SU-DHL-6 (cell line): ENCODE measurements at regions not wholly inside any gene's neighbourhood (a gene's known extent, or its start where the extent isn't known, plus 50 kb on each side); places are given as distances from the start of the nearest gene placed in this dataset.

Experiments used
- H2AFZ ChIP-seq: fragments of 200-600 bp; sonication (generic); 2 replicates; pipeline ENCODE4 v1.6.1; 2014; ENCODE audit warnings: low read depth, mild to moderate bottlenecking, moderate library complexity, mixed read lengths, antibody characterized with exemption, low read length; ENCODE audit not compliant: severe bottlenecking
- H3F3A ChIP-seq: fragments of 200-600 bp; shearing (Covaris generic); 2 replicates; pipeline ENCODE4 v1.6.0; 2016; ENCODE audit warnings: antibody characterized with exemption, mild to moderate bottlenecking; ENCODE audit not compliant: insufficient read depth
- H3K27ac ChIP-seq: fragments of 200-600 bp; sonication (generic); 2 replicates; pipeline ENCODE4 v1.5.1; 2016; ENCODE audit warnings: low read depth, mild to moderate bottlenecking, low read length, moderate library complexity, mixed read lengths
- H3K27me3 ChIP-seq: fragments of 200-600 bp; sonication (generic), shearing (Covaris generic); 2 replicates; pipeline ENCODE4 v1.6.0; 2014; ENCODE audit warnings: mild to moderate bottlenecking, low read length
- H3K36me3 ChIP-seq: fragments of 200-600 bp; sonication (generic); 2 replicates; pipeline ENCODE4 v1.6.1; 2014; ENCODE audit warnings: mild to moderate bottlenecking, low read length, mixed read lengths
- H3K4me2 ChIP-seq: fragments of 300-600, 200-600 bp; shearing (Covaris generic), sonication (generic); 2 replicates; pipeline ENCODE4 v1.6.0; 2014; ENCODE audit warnings: low read length, low read depth, mild to moderate bottlenecking; ENCODE audit not compliant: poor library complexity, severe bottlenecking
- H3K4me3 ChIP-seq: fragments of 200-600 bp; sonication (generic); 2 replicates; pipeline ENCODE4 v1.5.1; 2014; ENCODE audit warnings: antibody characterized with exemption, low read length, mild to moderate bottlenecking, mixed read lengths; ENCODE audit not compliant: insufficient read depth, poor library complexity, severe bottlenecking
- H3K79me2 ChIP-seq: fragments of 200-600 bp; sonication (generic); 2 replicates; pipeline ENCODE4 v1.6.1; 2014; ENCODE audit warnings: mild to moderate bottlenecking, low read length, moderate library complexity; ENCODE audit not compliant: insufficient read depth
- H3K9ac ChIP-seq: fragments of 200-600 bp; sonication (generic); 2 replicates; pipeline ENCODE4 v1.7.0; 2014; ENCODE audit warnings: mild to moderate bottlenecking, low read length
- H3K9me2 ChIP-seq: fragments of 200-600 bp; sonication (generic); replicated peaks from 2 replicates; pipeline ENCODE4 v1.6.1; 2014; ENCODE audit warnings: low read length; ENCODE audit not compliant: insufficient read depth
- H3K9me3 ChIP-seq: fragments of 200-600 bp; sonication (generic); 2 replicates; pipeline ENCODE4 v1.6.1; 2014; ENCODE audit warnings: low read length, mixed read lengths; ENCODE audit not compliant: insufficient read depth
- H4K20me1 ChIP-seq: fragments of 200-600 bp; sonication (generic); 2 replicates; pipeline ENCODE4 v1.6.1; 2014; ENCODE audit warnings: low read depth, mild to moderate bottlenecking, antibody characterized with exemption, low read length, moderate library complexity, mixed read lengths
- CTCF ChIP-seq: fragments of 200-600 bp; sonication (generic); IDR thresholded peaks from one replicate; pipeline ENCODE4 v1.5.1; 2017; ENCODE audit warnings: antibody characterized with exemption, mild to moderate bottlenecking, low read length, moderate library complexity; ENCODE audit not compliant: insufficient read depth, poor library complexity, severe bottlenecking
- EZH2phosphoT487 ChIP-seq: fragments of 200-600 bp; sonication (generic), shearing (Covaris generic); conservative IDR thresholded peaks from 2 replicates; pipeline ENCODE4 v1.6.1; 2018; ENCODE audit warnings: mild to moderate bottlenecking, antibody characterized with exemption, low read length, moderate library complexity, mixed read lengths

GRCh38 chr6:81856872-81857271, 104.4 kb upstream of the TENT5A start:
- H4K20me1 ChIP-seq = no peaks in the 10 kb centered on the region
- no peaks in the 10 kb centered on the region for H3K79me2 ChIP-seq
- H3K27ac ChIP-seq = no peak overlapping the region
- no peaks in the 10 kb centered on the region for H3K27me3 ChIP-seq
- no peaks in the 10 kb centered on the region for H3K9me3 ChIP-seq
- no peak overlapping the region for H3K4me3 ChIP-seq
- H3K9ac ChIP-seq = no peak overlapping the region
- H3K4me2 ChIP-seq = no peak overlapping the region
- no peaks in the 10 kb centered on the region for H3K36me3 ChIP-seq
- no peaks in the 10 kb centered on the region for H3F3A ChIP-seq
- no peak overlapping the region for H2AFZ ChIP-seq
- H3K9me2 ChIP-seq = no peaks in the 10 kb centered on the region
- TF ChIP-seq EZH2phosphoT487 (no peak), CTCF (no peak)

GRCh38 chr6:81854474-81854873, 102.0 kb upstream of the TENT5A start:
- H3K4me3 ChIP-seq = no peak overlapping the region
- H3K79me2 ChIP-seq = no peaks in the 10 kb centered on the region
- TF ChIP-seq CTCF = no peak
- H3K36me3 ChIP-seq = no peaks in the 10 kb centered on the region
- H3K9me2 ChIP-seq = no peaks in the 10 kb centered on the region
- no peaks in the 10 kb centered on the region for H3F3A ChIP-seq
- H3K27ac ChIP-seq = no peak overlapping the region
- H3K4me2 ChIP-seq = no peak overlapping the region
- no peak overlapping the region for H3K9ac ChIP-seq
- H2AFZ ChIP-seq = no peak overlapping the region
- H3K9me3 ChIP-seq = no peaks in the 10 kb centered on the region
- no peaks in the 10 kb centered on the region for H4K20me1 ChIP-seq
- H3K27me3 ChIP-seq = no peaks in the 10 kb centered on the region

GRCh38 chr6:81853975-81854374, 101.5 kb upstream of the TENT5A start:
- Histone ChIP-seq H3F3A (no peaks in the 10 kb centered on the region), H3K4me2 (no peak overlapping the region), H3K4me3 (no peak overlapping the region), H3K79me2 (no peaks in the 10 kb centered on the region), H3K9ac (no peak overlapping the region), H3K36me3 (no peaks in the 10 kb centered on the region), H3K9me2 (no peaks in the 10 kb centered on the region), H4K20me1 (no peaks in the 10 kb centered on the region), H3K27ac (no peak overlapping the region), H2AFZ (no peak overlapping the region), H3K9me3 (no peaks in the 10 kb centered on the region), H3K27me3 (no peaks in the 10 kb centered on the region)
- TF ChIP-seq EZH2phosphoT487 = no peak
- no peak for TF ChIP-seq CTCF

- no peaks in the 10 kb centered on the region for H3K79me2 ChIP-seq
- H3K9me2 ChIP-seq = no peaks in the 10 kb centered on the region
- H3K4me2 ChIP-seq = no peak overlapping the region
- H3K4me3 ChIP-seq = no peak overlapping the region
- H2AFZ ChIP-seq = no peak overlapping the region
- H3K9me3 ChIP-seq = no peaks in the 10 kb centered on the region
- H3K27ac ChIP-seq = no peak overlapping the region
- TF ChIP-seq EZH2phosphoT487 (no peak), CTCF (no peak)
- H3F3A ChIP-seq = no peaks in the 10 kb centered on the region
- H3K36me3 ChIP-seq = no peaks in the 10 kb centered on the region
- H3K9ac ChIP-seq = no peak overlapping the region
- no peaks in the 10 kb centered on the region for H3K27me3 ChIP-seq
- H4K20me1 ChIP-seq = no peaks in the 10 kb centered on the region
Measured at GRCh38 chr6:81849248-81849647, 96.8 kb upstream of the TENT5A start.
